ENCODE measurements at regions not wholly inside any gene's neighbourhood (a gene's known extent, or its start where the extent isn't known, plus 50 kb on each side); places are given as distances from the start of the nearest gene placed in this dataset.

GRCh38 chr13:34004676-34005075 is 186.7 kb downstream of the RFC3 start:
- no peak for DNase-seq

DNA sequence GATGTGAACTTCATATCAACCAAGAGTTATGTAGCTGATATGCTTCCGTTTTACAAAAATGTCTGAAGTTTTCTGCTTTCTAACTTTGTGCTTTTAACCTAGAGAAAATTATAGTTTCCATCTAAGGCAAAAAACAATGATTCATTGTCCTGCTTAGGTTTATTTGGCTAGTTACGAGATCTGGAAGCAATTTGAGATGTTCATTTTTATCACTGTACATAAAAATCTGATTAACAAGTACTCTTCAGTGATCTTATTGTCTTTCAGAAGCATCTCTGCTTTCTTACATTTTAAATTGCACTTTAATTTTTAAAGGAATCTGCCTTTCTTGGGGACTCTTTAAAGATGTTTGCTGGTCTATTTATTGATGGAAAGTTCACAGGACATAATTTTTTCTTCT is 188.1 kb downstream of the RFC3 start:
- DNase-seq: no peak

DNA sequence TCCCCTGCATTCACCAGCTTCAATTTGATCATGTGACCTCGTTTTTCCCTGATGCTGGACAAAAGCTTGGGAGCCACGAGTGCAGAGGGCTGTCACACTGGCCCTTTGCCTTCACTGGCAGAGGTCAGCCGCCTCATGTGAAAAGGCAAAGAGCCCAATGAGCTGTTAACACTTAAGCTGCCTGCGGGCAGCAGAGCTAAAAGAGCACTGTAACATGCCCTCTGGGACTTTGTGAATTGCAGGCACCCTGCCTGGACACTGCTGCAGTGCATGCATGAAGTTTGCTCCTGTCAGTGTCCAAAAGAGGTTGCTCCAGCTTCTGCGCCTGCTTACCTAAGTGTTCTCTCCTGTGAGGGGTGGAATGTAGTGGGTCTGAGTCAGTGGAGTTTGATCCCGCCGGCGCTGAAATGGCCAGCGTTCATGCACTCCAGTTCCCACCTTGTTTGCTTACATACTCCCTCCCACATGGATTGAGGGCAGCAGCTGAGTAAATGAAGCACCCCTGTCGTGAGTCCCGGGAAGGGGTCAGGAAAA is 193.7 kb downstream of the RFC3 start:
- peak; percentile 80 for DNase-seq

GRCh38 chr13:34012382-34012781 is 194.4 kb downstream of the RFC3 start:
- no peak for DNase-seq

DNA sequence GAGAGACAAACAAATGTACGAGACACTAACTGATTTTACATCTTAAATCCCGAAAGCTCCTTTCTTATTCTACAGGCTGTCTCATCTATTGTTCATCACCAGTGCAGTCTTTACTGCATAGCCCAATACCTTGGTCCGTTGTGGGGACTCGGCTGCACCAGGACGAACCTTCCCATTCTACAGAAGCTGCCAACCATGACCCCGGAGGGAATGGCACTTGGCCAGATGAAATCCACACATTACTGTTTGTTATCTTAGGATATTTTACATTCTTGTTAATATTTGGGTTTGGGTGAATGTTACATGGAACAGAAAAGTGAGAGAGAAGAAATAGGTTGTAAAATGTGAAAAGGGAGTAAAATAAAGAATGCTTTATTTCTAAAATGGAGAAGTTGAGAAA is 195.1 kb downstream of the RFC3 start:
- no peak for DNase-seq

- no peak for DNase-seq
These were observed 199.3 kb downstream of the RFC3 start for GRCh38 chr13:34017231-34017630.

- DNase-seq: no peak
These were observed 201.9 kb downstream of the RFC3 start for GRCh38 chr13:34019870-34020269.

DNA sequence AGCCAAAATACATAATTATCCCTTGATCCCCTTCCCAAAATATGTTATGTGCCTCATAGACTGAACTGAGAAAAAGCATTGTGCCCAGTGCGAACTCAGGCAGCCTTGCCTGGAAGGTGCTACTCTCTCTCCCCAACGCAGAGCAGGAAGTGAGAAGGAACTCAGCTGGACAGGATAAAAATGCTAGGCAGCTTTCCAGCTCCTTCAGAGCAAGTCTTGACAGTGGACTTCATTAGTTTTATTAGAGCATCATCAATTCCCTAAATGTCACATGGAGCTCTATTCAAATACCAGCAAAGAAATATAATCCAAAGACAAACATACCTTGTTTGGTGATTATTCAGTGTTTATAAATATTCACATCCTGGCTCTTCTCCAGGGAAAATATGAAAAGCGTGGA is 202.4 kb downstream of the RFC3 start:
- DNase-seq: no peak

GRCh38 chr13:34021619-34022018 is 203.7 kb downstream of the RFC3 start:
- DNase-seq: no peak

DNA sequence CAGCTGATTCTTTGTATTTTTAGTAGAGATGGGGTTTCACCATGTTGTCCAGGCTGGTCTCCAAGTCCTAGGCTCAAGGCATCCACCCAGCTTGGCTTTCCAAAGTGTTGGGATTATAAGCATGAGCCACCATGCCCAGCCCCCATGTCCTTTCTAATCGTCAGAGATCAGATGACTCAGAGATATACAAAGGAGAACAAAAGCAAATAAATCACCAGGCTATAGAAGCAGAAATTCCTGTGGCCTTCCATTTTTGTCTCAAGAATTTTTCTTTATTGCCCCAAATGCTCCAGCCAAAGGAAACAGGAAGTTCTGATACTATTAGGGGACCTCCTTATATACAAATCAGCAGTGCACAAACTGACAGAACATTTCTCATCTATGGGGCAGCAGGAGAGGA is 207.8 kb downstream of the RFC3 start:
- DNase-seq: no peak

DNA sequence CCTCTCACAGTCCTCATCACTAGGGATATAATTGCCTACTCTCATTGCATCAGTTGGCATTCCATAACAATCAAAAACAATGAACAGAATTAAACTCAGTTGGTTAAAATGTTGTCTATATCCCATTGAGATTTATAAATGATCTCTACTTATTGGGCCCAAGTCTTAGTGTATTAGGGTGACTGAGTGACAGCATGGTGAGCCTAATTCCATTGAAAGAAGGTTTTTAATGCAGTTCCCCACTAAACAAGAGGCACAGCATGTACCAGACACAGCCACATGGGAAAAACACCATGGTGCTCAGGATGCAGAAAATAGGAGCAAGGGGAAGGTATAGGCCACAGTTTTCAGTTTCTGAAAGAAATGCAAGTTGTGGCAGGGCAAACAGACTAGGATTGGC is 208.4 kb downstream of the RFC3 start:
- no peak for DNase-seq

GRCh38 chr13:34028496-34029442 is 210.8 kb downstream of the RFC3 start:
- no peak for DNase-seq

GRCh38 chr13:34030782-34031181 is 212.8 kb downstream of the RFC3 start:
- DNase-seq: no peak

- DNase-seq: no peak
These were observed 213.7 kb downstream of the RFC3 start for GRCh38 chr13:34031610-34032009.

DNA sequence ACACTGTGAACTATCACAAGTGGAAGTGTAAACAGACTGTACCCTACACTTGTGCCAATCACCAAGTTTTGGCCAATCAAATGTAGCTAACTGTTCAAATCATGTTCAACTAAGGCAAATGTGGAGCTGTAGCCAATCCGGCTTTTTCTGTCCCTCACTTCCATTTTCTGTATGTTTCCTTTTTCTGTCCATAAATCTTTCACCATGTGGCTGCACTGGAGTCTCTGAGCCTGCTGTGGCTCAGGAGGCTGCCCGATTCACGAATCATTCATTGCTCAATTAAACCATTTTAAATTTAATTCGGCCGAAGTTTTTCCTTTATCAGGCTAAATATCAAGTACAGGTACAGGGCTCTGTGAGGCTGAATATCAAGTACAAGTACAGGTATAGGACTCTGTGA is 216.5 kb downstream of the RFC3 start:
- DNase-seq: no peak

GRCh38 chr13:34035178-34035577 is 217.2 kb downstream of the RFC3 start:
- DNase-seq: no peak

- DNase-seq: no peak
These were observed 217.9 kb downstream of the RFC3 start for GRCh38 chr13:34035676-34036325.

- no peak for DNase-seq
These were observed 219.9 kb downstream of the RFC3 start for GRCh38 chr13:34037636-34038540.

- no peak for DNase-seq
These were observed 220.7 kb downstream of the RFC3 start for GRCh38 chr13:34038541-34039068.

GRCh38 chr13:34039678-34040077 is 221.7 kb downstream of the RFC3 start:
- no peak for DNase-seq

- DNase-seq: no peak
These were observed 222.9 kb downstream of the RFC3 start for GRCh38 chr13:34040863-34041262.

DNA sequence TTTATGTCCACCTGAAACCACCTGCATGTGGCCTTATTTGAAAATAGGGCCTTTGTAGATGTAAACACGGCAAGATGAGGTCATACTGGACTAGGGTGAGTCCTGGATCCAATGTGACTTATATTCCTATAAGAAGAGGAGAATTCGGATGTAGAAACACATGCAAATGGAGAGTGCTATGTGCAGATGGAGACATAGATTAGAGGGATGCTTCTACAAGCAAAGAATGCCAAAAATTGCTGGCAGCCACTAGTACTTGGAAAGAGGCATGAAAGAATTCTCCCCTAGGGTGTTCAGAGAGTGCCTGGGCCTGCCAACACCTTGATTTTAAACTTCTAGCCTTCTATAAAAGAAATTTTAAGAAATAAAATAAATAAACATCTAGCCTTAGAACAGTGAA is 226.1 kb downstream of the RFC3 start:
- DNase-seq: no peak

DNA sequence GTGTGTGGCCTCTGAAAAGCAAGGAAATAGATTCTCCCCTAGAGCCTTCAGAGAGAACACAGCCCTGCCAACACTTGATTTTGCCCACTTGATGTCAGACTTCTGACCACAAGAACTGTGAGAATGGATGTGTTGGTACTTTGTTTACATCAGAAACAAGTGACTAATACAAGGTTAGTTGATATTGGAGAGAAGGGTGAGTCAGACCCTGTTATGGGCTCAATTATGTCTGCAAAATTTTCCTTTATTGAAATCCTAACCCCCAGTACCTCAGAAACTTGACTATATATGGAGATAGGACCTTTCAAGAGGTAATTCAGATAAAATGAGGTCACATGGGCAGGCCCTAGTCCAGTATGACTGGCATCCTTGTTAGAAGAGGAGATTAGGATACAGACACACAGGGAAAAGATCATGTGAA is 226.7 kb downstream of the RFC3 start:
- DNase-seq: no peak
